RWPE2 (cell line): ENCODE measurements at regions not wholly inside any gene's neighbourhood (a gene's known extent, or its start where the extent isn't known, plus 50 kb on each side); places are given as distances from the start of the nearest gene placed in this dataset.

Experiments
- ATAC-seq: fragments of 200-7000 bp; cut with Tn5 transposase; 3 replicates; pipeline ENCODE4 v1.9.1; 2021; ENCODE audit warnings: low read depth
- DNase-seq: peaks from one replicate; pipeline ENCODE4 v3.0.0-alpha.2; 2020; ENCODE audit warnings: low spot score
- H3K27ac ChIP-seq: fragments of 450-650 bp; 2 replicates; pipeline ENCODE4 v1.5.1; 2017; ENCODE audit warnings: mild to moderate bottlenecking; ENCODE audit not compliant: poor library complexity, severe bottlenecking
- H3K27me3 ChIP-seq: fragments of 250-450 bp; sonication (Bioruptor Pico); 2 replicates; pipeline ENCODE4 v1.5.1; 2021; ENCODE audit warnings: mild to moderate bottlenecking, moderate library complexity; ENCODE audit not compliant: insufficient read depth, poor library complexity, severe bottlenecking
- H3K36me3 ChIP-seq: fragments of 250-450 bp; sonication (Bioruptor Pico); 2 replicates; pipeline ENCODE4 v1.5.1; 2020; ENCODE audit warnings: low read depth, mild to moderate bottlenecking, moderate library complexity
- H3K4me1 ChIP-seq: fragments of 250-450 bp; sonication (Bioruptor Pico); 2 replicates; pipeline ENCODE4 v1.5.1; 2021; ENCODE audit warnings: mild to moderate bottlenecking, moderate library complexity; ENCODE audit not compliant: insufficient read depth, poor library complexity, severe bottlenecking
- H3K4me3 ChIP-seq: fragments of 250-450 bp; sonication (Bioruptor Pico); 2 replicates; pipeline ENCODE4 v1.5.1; 2021; ENCODE audit warnings: mild to moderate bottlenecking, moderate library complexity; ENCODE audit not compliant: severe bottlenecking
- H3K9me3 ChIP-seq: fragments of 250-450 bp; sonication (Bioruptor Pico); 2 replicates; pipeline ENCODE4 v1.5.1; 2021; ENCODE audit warnings: mild to moderate bottlenecking, moderate library complexity; ENCODE audit not compliant: severe bottlenecking
- CTCF ChIP-seq: fragments of 450-650 bp; IDR thresholded peaks from one replicate; pipeline ENCODE4 v1.5.1; 2017; ENCODE audit warnings: mild to moderate bottlenecking, moderate library complexity; ENCODE audit not compliant: poor library complexity, severe bottlenecking

- no peaks in the 10 kb centered on the region for H3K36me3 ChIP-seq
- DNase-seq (no peak), ATAC-seq (no peak)
- TF ChIP-seq CTCF = no peak
- no peaks in the 10 kb centered on the region for H3K27me3 ChIP-seq
- H3K4me1 ChIP-seq = peaks cover 6% of the 10 kb centered on the region
- no peaks in the 10 kb centered on the region for H3K9me3 ChIP-seq
- no peak overlapping the region for H3K4me3 ChIP-seq
- no peak overlapping the region for H3K27ac ChIP-seq
These were observed 253.8 kb upstream of the DAB2 start for GRCh38 chr5:39678534-39678933.

GRCh38 chr5:39675676-39676075, 250.9 kb upstream of the DAB2 start:
- H3K4me1 ChIP-seq = peaks cover 6% of the 10 kb centered on the region

GRCh38 chr5:39674209-39675082, 249.7 kb upstream of the DAB2 start:
- H3K27ac ChIP-seq = no peak overlapping the region
- no peaks in the 10 kb centered on the region for H3K27me3 ChIP-seq
- no peak for TF ChIP-seq CTCF
- no peak overlapping the region for H3K4me3 ChIP-seq
- ATAC-seq (peak; percentile 74), DNase-seq (no peak)
- no peaks in the 10 kb centered on the region for H3K36me3 ChIP-seq
- H3K4me1 ChIP-seq = peaks cover 6% of the 10 kb centered on the region
- peaks cover 4% of the 10 kb centered on the region for H3K9me3 ChIP-seq

More at GRCh38 chr5:39675676-39676075, 250.9 kb upstream of the DAB2 start:
- Histone ChIP-seq H3K9me3 (peaks cover 3% of the 10 kb centered on the region), H3K36me3 (no peaks in the 10 kb centered on the region), H3K27ac (no peak overlapping the region), H3K4me3 (no peak overlapping the region), H3K27me3 (no peaks in the 10 kb centered on the region)
- no peak for DNase-seq
- no peak for ATAC-seq
- no peak for TF ChIP-seq CTCF

GRCh38 chr5:39671561-39671961, 246.8 kb upstream of the DAB2 start:
- no peaks in the 10 kb centered on the region for H3K27me3 ChIP-seq
- TF ChIP-seq CTCF = no peak
- H3K27ac ChIP-seq = no peak overlapping the region
- no peaks in the 10 kb centered on the region for H3K36me3 ChIP-seq
- H3K9me3 ChIP-seq = peaks cover 4% of the 10 kb centered on the region
- no peaks in the 10 kb centered on the region for H3K4me1 ChIP-seq
- ATAC-seq (no peak), DNase-seq (no peak)
- H3K4me3 ChIP-seq = no peak overlapping the region

- Histone ChIP-seq H3K4me3 (no peak overlapping the region), H3K27me3 (no peaks in the 10 kb centered on the region), H3K4me1 (no peaks in the 10 kb centered on the region), H3K27ac (no peak overlapping the region), H3K9me3 (peaks cover 4% of the 10 kb centered on the region), H3K36me3 (no peaks in the 10 kb centered on the region)
- no peak for TF ChIP-seq CTCF
- no peak for DNase-seq
- ATAC-seq = no peak
These were observed 246.2 kb upstream of the DAB2 start for GRCh38 chr5:39670955-39671354.
